Ascending aorta (tissue), 2 donors: ENCODE measurements at regions not wholly inside any gene's neighbourhood (a gene's known extent, or its start where the extent isn't known, plus 50 kb on each side); places are given as distances from the start of the nearest gene placed in this dataset.

Experiments used
- DNase-seq, 2 donors: peaks; one replicate each; pipeline ENCODE4 v3.0.0-alpha.2; 2019; ENCODE audit warnings: low spot score in 2 of 2
- H3K27ac ChIP-seq, 2 donors: fragments of 200-600 bp; sonication (generic); one replicate each; pipeline ENCODE4 v1.5.1; 2016 to 2017; ENCODE audit warnings: mild to moderate bottlenecking in 1 of 2
- H3K27me3 ChIP-seq: fragments of 200-600 bp; sonication (generic); one replicate; pipeline ENCODE4 v1.5.1; 2017
- H3K36me3 ChIP-seq, 2 donors: fragments of 200-600 bp; sonication (generic); one replicate each; pipeline ENCODE4 v1.5.1; 2016
- H3K4me1 ChIP-seq, 2 donors: fragments of 200-600 bp; sonication (generic); one replicate each; pipeline ENCODE4 v1.5.1; 2016 to 2017; ENCODE audit warnings: mild to moderate bottlenecking in 1 of 2
- H3K4me3 ChIP-seq, 2 donors: fragments of 200-600 bp; sonication (generic); one replicate each; pipeline ENCODE4 v1.5.1; 2016 to 2017; ENCODE audit warnings: mild to moderate bottlenecking in 1 of 2
- H3K9me3 ChIP-seq, 2 donors: fragments of 200-600 bp; sonication (generic); one replicate each; pipeline ENCODE4 v1.5.1; 2016
- intact Hi-C: fragments of 100-400 bp; cut with DNase I; formaldehyde crosslinking; loops from one replicate; pipeline ENCODE4 v1.15.1; 2023
- TF ChIP-seq, protein P1 (sequence below), 3 experiments: fragments of 200-600 bp in 2 of 3; fragments of 450-650 bp in 1 of 3; sonication (generic) in 2 of 3; IDR thresholded peaks; one replicate each; pipeline ENCODE4 v1.5.1; 2016 to 2019; ENCODE audit warnings: antibody characterized with exemption in 3 of 3, mild to moderate bottlenecking in 1 of 3, moderate library complexity in 1 of 3

- H3K9me3 ChIP-seq, result no peaks in the 10 kb centered on the region
- H3K27me3 ChIP-seq, result no peaks in the 10 kb centered on the region
- intact Hi-C loops, result no loop called here
- no peak overlapping the region for H3K4me3 ChIP-seq
- no peaks in the 10 kb centered on the region for H3K36me3 ChIP-seq
- H3K4me1 ChIP-seq, result no peaks in the 10 kb centered on the region
- DNase-seq, result no peak
- no peak overlapping the region for H3K27ac ChIP-seq
- TF ChIP-seq, protein P1, sequence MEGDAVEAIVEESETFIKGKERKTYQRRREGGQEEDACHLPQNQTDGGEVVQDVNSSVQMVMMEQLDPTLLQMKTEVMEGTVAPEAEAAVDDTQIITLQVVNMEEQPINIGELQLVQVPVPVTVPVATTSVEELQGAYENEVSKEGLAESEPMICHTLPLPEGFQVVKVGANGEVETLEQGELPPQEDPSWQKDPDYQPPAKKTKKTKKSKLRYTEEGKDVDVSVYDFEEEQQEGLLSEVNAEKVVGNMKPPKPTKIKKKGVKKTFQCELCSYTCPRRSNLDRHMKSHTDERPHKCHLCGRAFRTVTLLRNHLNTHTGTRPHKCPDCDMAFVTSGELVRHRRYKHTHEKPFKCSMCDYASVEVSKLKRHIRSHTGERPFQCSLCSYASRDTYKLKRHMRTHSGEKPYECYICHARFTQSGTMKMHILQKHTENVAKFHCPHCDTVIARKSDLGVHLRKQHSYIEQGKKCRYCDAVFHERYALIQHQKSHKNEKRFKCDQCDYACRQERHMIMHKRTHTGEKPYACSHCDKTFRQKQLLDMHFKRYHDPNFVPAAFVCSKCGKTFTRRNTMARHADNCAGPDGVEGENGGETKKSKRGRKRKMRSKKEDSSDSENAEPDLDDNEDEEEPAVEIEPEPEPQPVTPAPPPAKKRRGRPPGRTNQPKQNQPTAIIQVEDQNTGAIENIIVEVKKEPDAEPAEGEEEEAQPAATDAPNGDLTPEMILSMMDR (IDR thresholded peaks at IDR 0.05), result no peak
Measured at GRCh38 chr6:126534401-126534800, 194.5 kb downstream of the CENPW start.

DNA sequence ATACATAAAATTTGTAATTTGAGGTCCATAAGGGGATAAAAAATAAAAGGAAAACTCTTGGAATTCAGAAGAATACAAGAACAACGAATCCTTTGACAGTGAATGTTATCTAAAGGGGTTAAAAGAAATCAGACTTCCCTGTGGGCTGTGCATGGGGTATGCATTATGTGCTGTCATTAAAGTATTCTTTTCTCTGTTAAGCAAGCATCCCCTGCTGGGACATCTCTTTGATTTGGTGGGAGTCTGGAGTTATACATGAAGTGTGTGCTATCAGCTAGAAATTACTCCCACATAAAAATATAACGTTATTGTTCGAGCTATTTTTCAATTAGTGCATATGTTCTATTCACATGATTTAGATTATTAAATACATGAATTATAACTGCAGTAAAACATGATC, 195.2 kb downstream of the CENPW start:
- H3K4me3 ChIP-seq, result no peak overlapping the region
- H3K36me3 ChIP-seq, result no peaks in the 10 kb centered on the region
- intact Hi-C loops, result no loop called here
- no peaks in the 10 kb centered on the region for H3K27me3 ChIP-seq
- H3K27ac ChIP-seq, result no peak overlapping the region
- no peaks in the 10 kb centered on the region for H3K4me1 ChIP-seq
- no peak for DNase-seq
- TF ChIP-seq, protein P1 (IDR thresholded peaks at IDR 0.05), result no peak
- H3K9me3 ChIP-seq, result no peaks in the 10 kb centered on the region

DNA sequence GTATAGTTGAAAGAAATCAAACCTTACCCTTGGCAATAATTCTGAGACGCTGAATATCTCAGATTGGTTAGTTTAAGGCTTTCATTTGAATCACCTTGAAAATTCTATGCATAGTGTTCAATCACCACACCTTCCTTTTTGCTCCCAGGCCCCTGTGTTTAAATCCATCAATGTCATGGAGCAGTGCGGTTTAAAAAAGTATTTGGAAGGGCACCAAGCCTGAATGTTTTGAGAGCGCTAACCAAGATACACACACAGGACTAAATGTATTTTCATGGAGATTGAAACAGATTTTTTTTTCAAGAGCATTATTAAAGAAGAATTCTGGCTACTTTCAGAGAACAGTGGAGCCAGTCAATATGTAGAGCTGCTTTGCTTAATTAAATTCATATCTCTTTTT, 195.7 kb downstream of the CENPW start:
- Histone ChIP-seq H3K9me3 (no peaks in the 10 kb centered on the region), H3K4me3 (no peak overlapping the region), H3K27me3 (no peaks in the 10 kb centered on the region), H3K27ac (no peak overlapping the region), H3K36me3 (no peaks in the 10 kb centered on the region), H3K4me1 (no peaks in the 10 kb centered on the region)
- TF ChIP-seq, protein P1 (IDR thresholded peaks at IDR 0.05), result no peak
- no peak for DNase-seq
- intact Hi-C loops, result no loop called here

- no peak for DNase-seq
- H3K4me1 ChIP-seq, result no peaks in the 10 kb centered on the region
- H3K9me3 ChIP-seq, result no peaks in the 10 kb centered on the region
- no peaks in the 10 kb centered on the region for H3K36me3 ChIP-seq
- no peaks in the 10 kb centered on the region for H3K27me3 ChIP-seq
- H3K4me3 ChIP-seq, result no peak overlapping the region
- no peak overlapping the region for H3K27ac ChIP-seq
- intact Hi-C loops, result no loop called here
- TF ChIP-seq, protein P1 (IDR thresholded peaks at IDR 0.05), result no peak
Measured at GRCh38 chr6:126537061-126537816, 197.3 kb downstream of the CENPW start.

- Histone ChIP-seq H3K36me3 (no peaks in the 10 kb centered on the region), H3K27me3 (no peaks in the 10 kb centered on the region), H3K9me3 (no peaks in the 10 kb centered on the region), H3K4me1 (no peaks in the 10 kb centered on the region), H3K4me3 (no peak overlapping the region), H3K27ac (no peak overlapping the region)
- TF ChIP-seq, protein P1 (IDR thresholded peaks at IDR 0.05), result no peak
- intact Hi-C loops, result no loop called here
- no peak for DNase-seq
Measured at GRCh38 chr6:126539022-126539421, 199.1 kb downstream of the CENPW start.

DNA sequence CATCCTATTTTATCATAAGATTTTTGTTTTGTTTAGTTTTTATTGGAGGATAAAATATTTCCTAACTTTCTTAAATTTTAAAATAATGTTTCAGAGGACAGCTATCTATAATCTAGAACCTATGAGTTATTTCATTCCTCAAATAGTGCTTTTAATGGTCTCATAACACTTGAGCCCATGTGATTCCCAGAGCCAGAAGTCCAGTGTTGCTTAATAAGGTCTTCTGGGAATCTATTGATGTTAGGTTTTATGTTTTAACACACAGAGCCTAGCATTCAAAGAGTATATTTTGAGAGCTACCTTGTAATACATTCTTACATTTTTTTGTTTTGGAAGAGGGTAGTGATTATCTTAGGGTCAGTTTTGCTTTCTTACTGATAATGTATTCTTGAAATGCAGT, 200.2 kb downstream of the CENPW start:
- H3K4me3 ChIP-seq, result no peak overlapping the region
- H3K27ac ChIP-seq, result no peak overlapping the region
- no peaks in the 10 kb centered on the region for H3K27me3 ChIP-seq
- DNase-seq, result no peak
- intact Hi-C loops, result no loop called here
- no peaks in the 10 kb centered on the region for H3K9me3 ChIP-seq
- H3K36me3 ChIP-seq, result no peaks in the 10 kb centered on the region
- TF ChIP-seq, protein P1 (IDR thresholded peaks at IDR 0.05), result no peak
- no peaks in the 10 kb centered on the region for H3K4me1 ChIP-seq
